ENCODE measurements at regions not wholly inside any gene's neighbourhood (a gene's known extent, or its start where the extent isn't known, plus 50 kb on each side); places are given as distances from the start of the nearest gene placed in this dataset.

- WGBS, 2 donors, result 81 to 92% methylated on average over 8 of the region's 8 CpGs
- ATAC-seq (no peak), DNase-seq (no peak)
- H3K27ac ChIP-seq, result no peak overlapping the region
- TF ChIP-seq CTCF (IDR thresholded peaks at IDR 0.05), result no peak
- no peaks in the 10 kb centered on the region for H3K36me3 ChIP-seq
- no peaks in the 10 kb centered on the region for H3K4me1 ChIP-seq
- H3K4me3 ChIP-seq, result no peak overlapping the region
- H3K9me3 ChIP-seq, result no peaks in the 10 kb centered on the region
- intact Hi-C loops (cut with DNase I), result no loop called here
- peaks cover 0 to 76% (median 35%) of the 10 kb centered on the region in 7 donors for H3K27me3 ChIP-seq
These were observed 357.6 kb downstream of the MTX2 start for GRCh38 chr2:176626796-176627195.

- intact Hi-C loops (cut with DNase I), result no loop called here
- Histone ChIP-seq H3K4me3 (no peak overlapping the region), H3K27ac (no peak overlapping the region), H3K4me1 (no peaks in the 10 kb centered on the region), H3K27me3 (peaks cover 0 to 83% (median 36%) of the 10 kb centered on the region in 7 donors), H3K9me3 (no peaks in the 10 kb centered on the region), H3K36me3 (no peaks in the 10 kb centered on the region)
- TF ChIP-seq CTCF (IDR thresholded peaks at IDR 0.05), result no peak
- no peak for ATAC-seq
- no peak for DNase-seq
These were observed 359.2 kb downstream of the MTX2 start for GRCh38 chr2:176628438-176628837.

- ATAC-seq, result no peak
- H3K4me1 ChIP-seq, result peaks cover 0 to 14% (median 7%) of the 10 kb centered on the region in 9 donors
- intact Hi-C loops (cut with DNase I), result loop anchor here in 7 of 10 donors (10.0 kb wide), 2 partner anchors 79 to 179 kb away; no protein-coding TSS in a partner anchor
- WGBS, 2 donors, result 62 to 73% methylated on average over 2 of the region's 2 CpGs
- peaks cover 5 to 86% (median 66%) of the 10 kb centered on the region in 7 donors for H3K27me3 ChIP-seq
- H3K9me3 ChIP-seq, result no peaks in the 10 kb centered on the region
- no peak overlapping the region for H3K27ac ChIP-seq
- no peaks in the 10 kb centered on the region for H3K36me3 ChIP-seq
- H3K4me3 ChIP-seq, result no peak overlapping the region
- TF ChIP-seq CTCF (IDR thresholded peaks at IDR 0.05), result no peak
- DNase-seq, result no peak
These were observed 364.5 kb downstream of the MTX2 start for GRCh38 chr2:176633754-176634153.

- H3K9me3 ChIP-seq, result no peaks in the 10 kb centered on the region
- intact Hi-C loops (cut with DNase I), result loop anchor here (2.0 to 10.0 kb wide), 8 partner anchors 79 to 510 kb away; partner anchors contain the start of gene HOXD8 (in 3 of the 10)
- ATAC-seq (no peak), DNase-seq (no peak)
- H3K4me1 ChIP-seq, result peaks cover 0 to 14% (median 7%) of the 10 kb centered on the region in 9 donors
- no peak for TF ChIP-seq CTCF (IDR thresholded peaks at IDR 0.05)
- H3K27me3 ChIP-seq, result peaks cover 5 to 98% (median 84%) of the 10 kb centered on the region in 7 donors
- H3K4me3 ChIP-seq, result no peak overlapping the region
- 92 to 96% methylated on average over 3 of the region's 3 CpGs for WGBS, 2 donors
- no peak overlapping the region for H3K27ac ChIP-seq
- H3K36me3 ChIP-seq, result no peaks in the 10 kb centered on the region
These were observed 367.2 kb downstream of the MTX2 start for GRCh38 chr2:176636401-176636800.

Measured in heart right ventricle (tissue), 16 donors.